Activated CD4-positive, alpha-beta T cell treated with anti-CD3 and anti-CD28 coated beads, Interleukin-10, Interleukin-2, amounts not matched to agents 100 ng/mL and 50 ng/mL, durations not matched to agents 16 hours and 8 hours (primary cell): ENCODE measurements at regions not wholly inside any gene's neighbourhood (a gene's known extent, or its start where the extent isn't known, plus 50 kb on each side); places are given as distances from the start of the nearest gene placed in this dataset.

ENCODE experiments used
- DNase-seq: peaks from one replicate; pipeline ENCODE4 v3.0.0-alpha.2; 2020

GRCh38 chr2:71919708-71920107, 228.0 kb downstream of the CYP26B1 start:
- no peak for DNase-seq

DNA sequence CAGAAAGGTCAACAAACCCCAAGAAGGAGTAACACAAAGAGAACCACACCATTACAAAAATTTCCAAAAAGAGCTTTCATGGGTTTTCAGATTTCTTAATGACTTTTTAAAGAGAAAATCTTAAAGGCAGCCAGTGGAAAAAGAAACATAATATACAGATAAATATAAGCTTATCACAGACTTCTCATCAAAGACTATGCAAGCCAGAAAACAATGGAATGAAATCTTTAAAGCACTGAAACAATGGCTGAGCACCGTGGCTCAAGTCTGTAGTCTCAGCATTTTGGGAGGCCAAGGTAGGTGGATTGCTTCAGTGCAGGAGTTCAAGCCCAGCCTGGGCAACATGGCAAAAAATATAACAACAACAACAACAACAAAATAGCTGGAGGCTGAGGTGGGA, 237.4 kb downstream of the CYP26B1 start:
- DNase-seq = no peak

- no peak for DNase-seq
Observed at GRCh38 chr2:71908798-71909197, 238.9 kb downstream of the CYP26B1 start.

GRCh38 chr2:71907503-71907902, 240.2 kb downstream of the CYP26B1 start:
- no peak for DNase-seq

DNA sequence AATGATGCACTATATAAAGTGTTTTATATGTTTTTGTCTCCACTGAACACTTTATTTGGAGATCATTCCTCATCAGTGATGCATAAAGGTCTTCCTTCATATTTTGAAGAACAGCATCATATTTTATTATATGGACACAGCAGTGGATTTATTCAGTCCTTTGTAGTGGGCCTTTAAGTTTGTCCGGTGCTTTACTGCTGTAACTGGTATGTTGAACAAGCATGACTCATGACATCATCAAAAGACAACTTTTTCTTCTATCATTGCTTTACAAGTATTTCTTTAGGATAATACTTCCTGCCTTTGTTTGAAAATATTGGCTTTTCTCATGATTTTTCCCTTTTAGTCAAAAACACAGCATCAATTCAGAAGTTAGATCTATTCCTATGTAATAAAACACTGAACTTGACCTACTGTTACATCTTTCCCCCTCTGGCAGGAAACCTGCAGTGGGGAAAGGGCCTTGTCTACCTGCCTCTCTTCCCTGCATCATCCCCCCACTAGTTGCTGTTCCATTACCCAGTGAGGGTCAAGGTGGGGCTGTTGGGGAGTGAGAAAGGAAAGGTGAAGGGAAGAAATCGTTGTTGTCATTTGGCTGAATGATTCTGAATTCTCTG, 241.2 kb downstream of the CYP26B1 start:
- DNase-seq = no peak

DNA sequence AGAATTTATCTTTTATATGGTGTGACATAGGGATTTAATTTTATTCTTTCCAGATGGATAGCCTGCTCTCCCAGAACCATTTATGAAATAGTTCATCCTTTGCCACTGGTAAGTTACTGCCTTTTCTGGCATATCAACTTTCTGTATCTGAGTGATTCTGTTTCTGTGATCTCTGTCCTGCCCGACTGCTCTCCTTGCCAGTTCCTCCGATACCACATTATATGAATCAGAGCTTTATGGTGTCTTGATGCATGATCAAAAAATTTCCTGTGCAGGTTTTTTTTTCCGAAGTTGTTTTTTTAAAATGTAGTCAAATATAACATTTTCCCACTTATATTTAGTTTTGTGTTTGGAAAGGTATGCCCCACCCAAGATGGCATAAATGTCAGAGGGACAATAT, 242.5 kb downstream of the CYP26B1 start:
- DNase-seq = no peak

DNA sequence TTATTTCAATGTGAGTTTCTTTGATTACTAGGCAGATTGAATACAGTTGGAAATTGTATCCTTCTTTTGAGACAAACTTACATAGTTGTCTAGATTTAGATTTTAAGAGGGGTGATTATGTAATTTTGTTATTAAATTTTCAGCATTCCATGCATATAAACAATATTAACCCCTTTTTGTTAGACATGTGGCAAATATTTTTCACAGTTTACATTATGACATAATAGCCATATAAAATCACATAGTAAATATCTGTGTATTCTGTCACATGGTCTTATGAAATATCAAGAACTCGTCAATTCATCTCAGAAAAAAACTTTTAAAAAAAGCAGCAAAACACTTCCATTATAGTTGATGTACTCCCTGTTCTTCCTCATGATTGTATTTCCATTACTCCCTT, 243.8 kb downstream of the CYP26B1 start:
- no peak for DNase-seq

- no peak for DNase-seq
Observed at GRCh38 chr2:71901466-71901865, 246.2 kb downstream of the CYP26B1 start.

GRCh38 chr2:71898851-71899681, 248.6 kb downstream of the CYP26B1 start:
- no peak for DNase-seq

GRCh38 chr2:71898375-71898774, 249.3 kb downstream of the CYP26B1 start:
- no peak for DNase-seq

DNA sequence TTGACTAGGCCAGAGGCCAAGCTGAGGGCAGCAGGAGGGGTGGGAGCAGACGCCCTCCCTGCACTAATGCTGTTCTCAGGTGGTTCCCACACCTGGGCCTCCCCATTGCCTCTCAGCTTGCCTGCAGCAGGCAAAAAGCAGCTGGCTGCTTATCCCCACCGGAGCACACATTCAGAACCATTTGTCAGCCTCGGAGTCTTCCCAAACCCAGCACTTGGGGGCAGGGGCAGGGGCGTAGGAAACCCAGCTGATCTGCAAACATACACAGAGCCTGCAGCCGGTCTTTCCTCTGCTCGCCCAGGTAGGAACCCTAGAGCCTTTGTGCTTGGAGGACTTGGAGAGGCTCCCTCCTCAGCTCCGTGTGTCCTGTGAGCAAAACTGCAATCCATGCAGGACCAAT, 249.8 kb downstream of the CYP26B1 start:
- no peak for DNase-seq

DNA sequence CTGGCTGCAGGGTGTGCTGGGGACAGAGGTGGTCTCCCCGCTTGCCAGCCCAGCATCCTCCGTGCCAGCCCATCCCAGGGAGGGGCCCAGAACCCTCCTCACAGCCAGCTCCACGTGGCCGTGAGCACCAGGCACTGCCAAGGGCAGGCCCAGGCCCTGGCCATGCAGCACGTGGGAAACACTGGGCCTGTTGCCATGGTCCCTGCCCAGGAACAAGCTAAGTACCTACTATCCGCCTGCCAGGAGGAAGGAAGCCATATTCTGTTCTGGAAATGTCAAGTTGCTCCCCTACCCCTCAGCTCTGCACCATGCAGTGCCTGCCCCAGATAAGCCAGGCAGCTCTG, 250.6 kb downstream of the CYP26B1 start:
- DNase-seq = no peak

GRCh38 chr2:71896385-71897136, 251.1 kb downstream of the CYP26B1 start:
- no peak for DNase-seq

GRCh38 chr2:71895320-71896161, 252.1 kb downstream of the CYP26B1 start:
- no peak for DNase-seq

- no peak for DNase-seq
Observed at GRCh38 chr2:71894261-71894660, 253.4 kb downstream of the CYP26B1 start.

GRCh38 chr2:71893646-71894045, 254.0 kb downstream of the CYP26B1 start:
- no peak for DNase-seq

GRCh38 chr2:71892896-71893295, 254.8 kb downstream of the CYP26B1 start:
- no peak for DNase-seq

DNA sequence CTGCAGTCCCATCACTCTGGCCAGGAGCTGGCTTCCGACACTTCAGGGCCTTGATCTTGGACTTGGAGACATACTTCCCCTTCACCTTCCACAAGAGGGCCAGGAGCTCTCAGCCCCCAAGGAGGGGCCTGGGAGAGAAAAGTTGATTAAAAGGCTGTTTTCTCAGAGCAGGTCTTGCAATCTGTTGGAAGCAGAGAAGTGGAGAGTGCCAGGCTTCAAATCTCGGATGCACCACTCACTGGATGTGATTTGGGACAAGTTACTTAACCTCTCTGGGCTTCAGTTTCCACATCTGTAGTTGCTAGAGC, 255.3 kb downstream of the CYP26B1 start:
- DNase-seq = no peak

DNA sequence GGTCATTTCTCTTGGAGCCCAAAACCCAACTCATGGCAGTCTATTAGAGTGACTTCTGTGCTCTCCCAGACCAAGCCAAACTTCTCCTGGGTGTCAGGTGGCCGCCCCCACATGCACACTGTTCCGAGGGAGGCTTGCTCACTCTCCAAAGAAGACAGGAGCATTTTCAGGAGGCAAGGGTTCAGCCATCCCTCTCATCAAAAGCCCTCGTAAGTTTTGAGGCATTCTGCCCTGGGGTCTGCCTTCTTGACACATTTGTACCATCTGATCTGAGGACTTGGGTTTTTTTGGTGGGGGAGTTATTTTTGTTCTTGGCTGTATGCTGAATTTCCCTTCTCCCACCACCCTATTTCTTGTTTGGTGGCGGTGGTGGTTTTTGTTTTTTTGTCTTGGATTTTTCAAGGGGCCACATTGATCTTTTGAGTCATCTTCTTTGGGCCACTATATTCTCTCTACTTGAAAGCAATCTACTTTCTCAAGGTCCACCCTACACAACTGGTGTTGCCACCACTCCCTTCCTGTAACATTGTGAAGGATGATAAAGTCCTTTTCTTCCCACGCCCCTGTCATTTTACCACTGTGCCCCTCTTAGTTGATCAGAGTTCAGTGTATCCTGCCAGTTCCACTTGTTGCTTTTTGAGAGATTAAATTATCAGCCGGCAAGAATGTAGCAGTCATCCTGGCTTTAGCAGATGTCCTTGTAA, 255.8 kb downstream of the CYP26B1 start:
- DNase-seq = no peak

GRCh38 chr2:71891155-71891554, 256.5 kb downstream of the CYP26B1 start:
- DNase-seq = no peak

- DNase-seq = no peak
Observed at GRCh38 chr2:71889759-71890684, 257.6 kb downstream of the CYP26B1 start.
